GM23248 (cell line): ENCODE measurements at regions not wholly inside any gene's neighbourhood (a gene's known extent, or its start where the extent isn't known, plus 50 kb on each side); places are given as distances from the start of the nearest gene placed in this dataset.

Experiments
- EZH2 ChIP-seq: fragments of 200-600 bp; sonication (generic); IDR thresholded peaks from 2 replicates; pipeline ENCODE4 v1.6.1; 2018; ENCODE audit warnings: antibody characterized with exemption, mild to moderate bottlenecking; ENCODE audit not compliant: insufficient read depth, poor library complexity, severe bottlenecking
- EZH2phosphoT487 ChIP-seq: fragments of 200-600 bp; sonication (generic); IDR thresholded peaks from 2 replicates; pipeline ENCODE4 v1.6.1; 2018; ENCODE audit warnings: antibody characterized with exemption, moderate library complexity, mild to moderate bottlenecking, low read depth; ENCODE audit not compliant: insufficient read depth

GRCh38 chr6:23412770-23413169, 713.2 kb upstream of the NRSN1 start:
- TF ChIP-seq EZH2phosphoT487 (no peak), EZH2 (no peak)
